Smooth muscle cell (in vitro differentiated cells): ENCODE measurements at regions not wholly inside any gene's neighbourhood (a gene's known extent, or its start where the extent isn't known, plus 50 kb on each side); places are given as distances from the start of the nearest gene placed in this dataset.

ENCODE experiments used
- DNase-seq: peaks from one replicate; lab custom pipeline; 2025; ENCODE audit not compliant: unreplicated experiment; lab: John Stamatoyannopoulos, UW
- H2AFZ ChIP-seq: fragments of 200-600 bp; sonication (generic); 2 replicates; pipeline ENCODE4 v1.6.0; 2016; ENCODE audit warnings: antibody characterized with exemption, low read depth, mild to moderate bottlenecking
- H3F3A ChIP-seq: fragments of 200-600 bp; sonication (generic); 2 replicates; pipeline ENCODE4 v1.6.0; 2017; ENCODE audit warnings: antibody characterized with exemption, low read depth
- H3K27ac ChIP-seq: fragments of 200-600 bp; sonication (generic); 2 replicates; pipeline ENCODE4 v1.5.1; 2016; ENCODE audit warnings: low read depth, mild to moderate bottlenecking
- H3K27me3 ChIP-seq: fragments of 200-600 bp; sonication (generic); 2 replicates; pipeline ENCODE4 v1.6.1; 2016; ENCODE audit warnings: low read depth, mild to moderate bottlenecking
- H3K36me3 ChIP-seq: fragments of 200-600 bp; sonication (generic); 2 replicates; pipeline ENCODE4 v1.5.1; 2016; ENCODE audit warnings: low read depth
- H3K4me1 ChIP-seq: fragments of 200-600 bp; sonication (generic); 2 replicates; pipeline ENCODE4 v1.5.1; 2016; ENCODE audit warnings: low read depth
- H3K4me2 ChIP-seq: fragments of 200-600 bp; sonication (generic); 2 replicates; pipeline ENCODE4 v1.6.0; 2016; ENCODE audit warnings: mild to moderate bottlenecking
- H3K4me3 ChIP-seq: fragments of 200-600 bp; sonication (generic); 2 replicates; pipeline ENCODE4 v1.5.1; 2016; ENCODE audit warnings: mild to moderate bottlenecking
- H3K79me2 ChIP-seq: fragments of 200-600 bp; sonication (generic); 2 replicates; pipeline ENCODE4 v1.6.0; 2016; ENCODE audit warnings: low read depth, mild to moderate bottlenecking
- H3K9ac ChIP-seq: fragments of 200-600 bp; sonication (generic); 2 replicates; pipeline ENCODE4 v1.6.0; 2016; ENCODE audit warnings: low read depth
- H3K9me3 ChIP-seq: fragments of 200-600 bp; sonication (generic); replicated peaks from 2 replicates; pipeline ENCODE4 v1.5.1; 2016; ENCODE audit warnings: low read depth
- H4K20me1 ChIP-seq: fragments of 200-600 bp; sonication (generic); 2 replicates; pipeline ENCODE4 v1.6.0; 2016; ENCODE audit warnings: low read depth
- WGBS: methylation state at CpG from one replicate; pipeline ENCODE4 v1.1.7; 2016; ENCODE audit warnings: low lambda C conversion rate; 5-methylcytosine and 5-hydroxymethylcytosine counted together
- TF ChIP-seq, protein P1 (sequence below): fragments of 200-600 bp; sonication (generic); IDR thresholded peaks from 2 replicates; pipeline ENCODE4 v1.5.1; 2017; ENCODE audit warnings: borderline replicate concordance, mild to moderate bottlenecking, antibody characterized with exemption; ENCODE audit not compliant: insufficient read depth, poor library complexity, severe bottlenecking

DNA sequence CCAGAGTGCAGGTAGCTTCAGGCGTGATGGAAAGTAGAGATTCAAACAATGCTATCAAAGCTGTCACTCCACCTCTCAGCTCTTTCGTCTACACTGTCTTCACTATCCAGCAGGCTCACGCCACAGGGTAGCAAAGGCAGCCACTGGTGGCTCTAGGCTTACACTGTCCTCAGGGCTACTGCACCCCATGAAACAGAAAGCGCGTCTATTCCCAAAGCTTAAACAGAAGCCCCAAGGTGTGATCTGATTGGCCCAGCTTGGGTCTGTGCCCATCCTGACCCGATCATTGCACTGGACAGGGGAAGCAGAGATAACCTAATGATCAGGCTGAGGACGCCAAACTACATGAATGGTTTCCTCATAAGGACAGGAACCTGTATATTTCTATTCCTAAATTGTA, 100.1 kb downstream of the PDCL3 start:
- 97% methylated on average over 7 of the region's 7 CpGs for WGBS
- no peak overlapping the region for H3K4me2 ChIP-seq
- TF ChIP-seq, protein P1, sequence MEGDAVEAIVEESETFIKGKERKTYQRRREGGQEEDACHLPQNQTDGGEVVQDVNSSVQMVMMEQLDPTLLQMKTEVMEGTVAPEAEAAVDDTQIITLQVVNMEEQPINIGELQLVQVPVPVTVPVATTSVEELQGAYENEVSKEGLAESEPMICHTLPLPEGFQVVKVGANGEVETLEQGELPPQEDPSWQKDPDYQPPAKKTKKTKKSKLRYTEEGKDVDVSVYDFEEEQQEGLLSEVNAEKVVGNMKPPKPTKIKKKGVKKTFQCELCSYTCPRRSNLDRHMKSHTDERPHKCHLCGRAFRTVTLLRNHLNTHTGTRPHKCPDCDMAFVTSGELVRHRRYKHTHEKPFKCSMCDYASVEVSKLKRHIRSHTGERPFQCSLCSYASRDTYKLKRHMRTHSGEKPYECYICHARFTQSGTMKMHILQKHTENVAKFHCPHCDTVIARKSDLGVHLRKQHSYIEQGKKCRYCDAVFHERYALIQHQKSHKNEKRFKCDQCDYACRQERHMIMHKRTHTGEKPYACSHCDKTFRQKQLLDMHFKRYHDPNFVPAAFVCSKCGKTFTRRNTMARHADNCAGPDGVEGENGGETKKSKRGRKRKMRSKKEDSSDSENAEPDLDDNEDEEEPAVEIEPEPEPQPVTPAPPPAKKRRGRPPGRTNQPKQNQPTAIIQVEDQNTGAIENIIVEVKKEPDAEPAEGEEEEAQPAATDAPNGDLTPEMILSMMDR: no peak

DNA sequence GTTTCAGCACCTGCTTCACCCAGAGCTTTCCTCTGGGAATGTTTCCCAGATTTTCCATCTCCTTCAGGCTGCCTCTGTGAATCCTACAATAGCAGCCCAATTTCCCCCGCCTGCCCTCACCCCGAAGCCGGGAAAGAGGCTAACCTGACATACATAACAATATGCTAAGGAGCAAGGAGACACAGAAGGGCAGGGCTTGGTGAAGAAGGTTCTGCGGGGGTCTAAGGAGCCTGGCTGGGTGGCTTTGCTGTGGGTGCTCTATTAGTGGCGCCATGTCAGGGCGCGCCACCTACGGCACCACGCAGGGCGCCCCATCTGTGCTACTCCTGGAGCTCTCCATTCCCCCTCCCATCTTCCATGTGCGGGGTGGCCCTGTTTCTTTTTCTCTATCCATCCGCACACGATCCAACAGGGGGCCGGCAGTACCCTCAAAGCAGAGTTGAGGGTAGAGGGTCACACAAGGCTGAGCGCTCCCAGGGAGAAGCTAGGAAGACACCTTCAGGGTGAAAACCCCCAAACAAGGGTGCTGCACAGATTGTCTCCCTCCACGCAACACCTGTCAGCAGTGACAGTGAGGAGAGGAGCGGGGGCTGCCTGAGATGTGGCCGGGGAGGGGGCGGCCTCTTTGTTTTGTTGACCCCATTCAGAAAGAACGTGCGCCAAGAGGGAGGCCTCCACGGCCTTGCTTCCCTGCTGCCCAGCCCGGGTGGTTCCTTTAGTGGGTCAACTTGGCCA, 101.4 kb downstream of the PDCL3 start:
- TF ChIP-seq, protein P1: no peak
- Histone ChIP-seq H3K27me3 (no peaks in the 10 kb centered on the region), H3K27ac (no peak overlapping the region), H3K79me2 (no peaks in the 10 kb centered on the region), H3K36me3 (no peaks in the 10 kb centered on the region), H3K4me1 (no peaks in the 10 kb centered on the region), H2AFZ (no peak overlapping the region), H3K9me3 (no peaks in the 10 kb centered on the region), H3K4me3 (no peak overlapping the region), H3F3A (no peaks in the 10 kb centered on the region), H3K4me2 (no peak overlapping the region), H3K9ac (no peak overlapping the region), H4K20me1 (no peaks in the 10 kb centered on the region)
- DNase-seq: no peak
- 94% methylated on average over 23 of the region's 23 CpGs for WGBS

More for the DNA sequence above, 100.1 kb downstream of the PDCL3 start:
- H3K27me3 ChIP-seq: no peaks in the 10 kb centered on the region
- no peaks in the 10 kb centered on the region for H4K20me1 ChIP-seq
- no peaks in the 10 kb centered on the region for H3K4me1 ChIP-seq
- no peak overlapping the region for H3K4me3 ChIP-seq
- no peaks in the 10 kb centered on the region for H3F3A ChIP-seq
- H3K36me3 ChIP-seq: no peaks in the 10 kb centered on the region
- H3K79me2 ChIP-seq: no peaks in the 10 kb centered on the region
- no peak overlapping the region for H2AFZ ChIP-seq
- no peak overlapping the region for H3K27ac ChIP-seq
- no peak overlapping the region for H3K9ac ChIP-seq
- no peaks in the 10 kb centered on the region for H3K9me3 ChIP-seq
- DNase-seq: no peak

DNA sequence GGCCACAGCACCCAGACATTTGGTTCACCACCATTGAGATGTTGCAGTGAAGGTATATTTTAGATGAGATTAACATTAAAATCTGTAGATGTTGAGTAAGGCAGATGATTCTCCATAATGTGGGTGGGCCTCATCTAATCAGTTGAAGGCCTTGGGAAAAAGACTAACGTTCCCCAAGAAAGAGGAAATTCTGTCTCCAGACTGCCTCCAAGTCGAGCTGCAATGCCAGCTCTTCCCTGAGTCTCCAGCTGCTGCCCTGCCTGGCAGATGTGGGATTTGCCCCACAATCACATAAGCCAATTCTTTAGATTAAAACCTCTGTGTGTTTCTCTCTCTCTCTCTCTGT, 101.9 kb downstream of the PDCL3 start:
- Histone ChIP-seq H3K4me3 (no peak overlapping the region), H3K4me1 (no peaks in the 10 kb centered on the region), H3K9me3 (no peaks in the 10 kb centered on the region), H2AFZ (no peak overlapping the region), H3F3A (no peaks in the 10 kb centered on the region), H3K9ac (no peak overlapping the region), H3K36me3 (no peaks in the 10 kb centered on the region), H4K20me1 (no peaks in the 10 kb centered on the region), H3K79me2 (no peaks in the 10 kb centered on the region), H3K27me3 (no peaks in the 10 kb centered on the region), H3K4me2 (no peak overlapping the region), H3K27ac (no peak overlapping the region)
- WGBS: 69% methylated on average over 2 of the region's 2 CpGs
- no peak for DNase-seq
- TF ChIP-seq, protein P1: no peak

DNA sequence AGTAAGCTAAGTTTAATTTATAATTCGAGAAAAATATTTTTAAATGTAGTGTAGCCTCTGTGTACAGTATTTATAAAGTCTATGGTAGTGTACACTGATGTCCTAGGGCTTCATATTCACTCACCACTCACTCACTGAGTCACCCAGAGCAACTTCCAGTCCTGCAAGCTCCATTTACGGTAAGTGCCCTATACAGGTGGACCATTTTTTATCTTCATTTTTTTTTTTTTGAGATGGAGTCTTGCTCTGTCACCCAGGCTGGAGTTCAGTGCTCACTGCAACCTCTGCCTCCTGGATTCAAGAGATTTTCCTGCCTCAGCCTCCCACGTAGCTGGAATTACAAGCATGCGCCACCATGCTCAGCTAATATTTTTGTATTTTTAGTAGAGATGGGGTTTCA, 104.2 kb downstream of the PDCL3 start:
- DNase-seq: no peak
- H3K27ac ChIP-seq: no peak overlapping the region
- H2AFZ ChIP-seq: no peak overlapping the region
- no peak overlapping the region for H3K4me2 ChIP-seq
- no peak overlapping the region for H3K4me3 ChIP-seq
- H3K36me3 ChIP-seq: no peaks in the 10 kb centered on the region
- TF ChIP-seq, protein P1: no peak
- no peaks in the 10 kb centered on the region for H3F3A ChIP-seq
- H4K20me1 ChIP-seq: no peaks in the 10 kb centered on the region
- peaks cover 3% of the 10 kb centered on the region for H3K27me3 ChIP-seq
- H3K79me2 ChIP-seq: no peaks in the 10 kb centered on the region
- no peak overlapping the region for H3K9ac ChIP-seq
- H3K9me3 ChIP-seq: no peaks in the 10 kb centered on the region
- no peaks in the 10 kb centered on the region for H3K4me1 ChIP-seq
- WGBS: 88% methylated on average over 4 of the region's 4 CpGs
